ENCODE measurements at regions not wholly inside any gene's neighbourhood (a gene's known extent, or its start where the extent isn't known, plus 50 kb on each side); places are given as distances from the start of the nearest gene placed in this dataset.

DNA sequence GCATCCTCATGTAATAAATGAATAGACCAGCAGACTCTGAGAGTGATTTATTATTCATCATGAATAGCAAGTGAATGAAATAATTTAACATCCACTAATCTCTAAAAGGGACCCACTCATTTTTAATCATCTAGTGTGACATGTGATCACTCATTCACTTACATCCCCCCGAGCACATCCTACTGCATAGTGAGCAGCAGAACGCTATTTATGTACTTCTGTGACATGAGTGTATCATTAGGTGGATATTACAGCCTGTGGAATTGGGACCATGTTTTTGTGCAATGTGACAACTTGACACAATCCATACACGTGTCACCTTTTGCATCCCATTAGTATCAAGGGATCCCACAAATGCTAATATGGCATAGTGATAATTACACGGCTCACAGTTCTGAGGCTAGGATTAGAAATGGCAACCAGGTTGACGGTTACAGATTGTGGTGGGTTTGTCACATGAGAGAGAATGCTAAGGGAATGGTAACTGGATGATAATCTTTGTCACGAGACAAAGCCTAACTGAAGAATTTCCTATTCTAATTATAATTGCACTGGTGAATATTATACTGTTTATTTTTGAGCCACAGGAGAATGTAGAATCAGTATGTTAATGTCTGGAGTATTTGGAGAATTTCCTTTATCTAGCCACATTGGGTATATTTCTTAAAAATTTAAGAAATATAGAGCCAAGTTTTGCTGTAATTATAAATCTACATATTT, 595.2 kb upstream of the TBL1XR1 start:
- H4K91ac ChIP-seq (ENCODE audit: low read depth, low read length), result no peak overlapping the region
- H2BK12ac ChIP-seq (ENCODE audit: low read length), result no peak overlapping the region
- H3K4ac ChIP-seq (ENCODE audit: low read depth, low read length), result no peak overlapping the region
- DNase-seq, result no peak
- H2BK120ac ChIP-seq (ENCODE audit: insufficient read depth, low read length, poor library complexity), result no peak overlapping the region
- no CpG with 5 or more reads among the region's 6 CpGs for WGBS (ENCODE audit: extremely low coverage, insufficient coverage, insufficient read length)
- no peak overlapping the region for H4K12ac ChIP-seq (ENCODE audit: low read depth, low read length)
- H3K9me3 ChIP-seq (ENCODE audit: insufficient read depth, low read depth, low read length), result no peaks in the 10 kb centered on the region
- H3K27ac ChIP-seq (ENCODE audit: low read depth, low read length), result no peak overlapping the region
- no peak overlapping the region for H4K8ac ChIP-seq (ENCODE audit: low read depth, low read length)
- H3K79me2 ChIP-seq (ENCODE audit: control insufficient read depth, insufficient read depth, low read length, poor library complexity), result no peaks in the 10 kb centered on the region
- H3K36me3 ChIP-seq (ENCODE audit: control insufficient read depth in 1 of 2, insufficient read depth in 2 of 2, low read length in 2 of 2), result no peaks in the 10 kb centered on the region
- peaks cover 0 to 2% of the 10 kb centered on the region in 2 experiments for H3K4me1 ChIP-seq (ENCODE audit: control insufficient read depth in 1 of 2, insufficient read depth in 2 of 2, low read length in 2 of 2)
- no peak overlapping the region for H3K4me3 ChIP-seq (ENCODE audit: low read depth, low read length)
- H3K4me2 ChIP-seq (ENCODE audit: low read length), result no peak overlapping the region
- H2BK5ac ChIP-seq (ENCODE audit: low read depth, low read length, poor library complexity), result no peak overlapping the region
- no peak overlapping the region for H3K18ac ChIP-seq (ENCODE audit: low read length)
- no peak overlapping the region for H3K14ac ChIP-seq (ENCODE audit: low read length)
- no peak overlapping the region for H3K9ac ChIP-seq (ENCODE audit: low read length)
- no peak overlapping the region for H2AFZ ChIP-seq (ENCODE audit: insufficient read depth, low read length, poor library complexity)
- peaks cover 5% of the 10 kb centered on the region for H3K79me1 ChIP-seq (ENCODE audit: low read length)
- no peaks in the 10 kb centered on the region for H3K27me3 ChIP-seq (ENCODE audit: insufficient read depth, low read length)
- H3K23ac ChIP-seq (ENCODE audit: low read length), result no peak overlapping the region
- no peak overlapping the region for H2AK5ac ChIP-seq (ENCODE audit: low read length)

DNA sequence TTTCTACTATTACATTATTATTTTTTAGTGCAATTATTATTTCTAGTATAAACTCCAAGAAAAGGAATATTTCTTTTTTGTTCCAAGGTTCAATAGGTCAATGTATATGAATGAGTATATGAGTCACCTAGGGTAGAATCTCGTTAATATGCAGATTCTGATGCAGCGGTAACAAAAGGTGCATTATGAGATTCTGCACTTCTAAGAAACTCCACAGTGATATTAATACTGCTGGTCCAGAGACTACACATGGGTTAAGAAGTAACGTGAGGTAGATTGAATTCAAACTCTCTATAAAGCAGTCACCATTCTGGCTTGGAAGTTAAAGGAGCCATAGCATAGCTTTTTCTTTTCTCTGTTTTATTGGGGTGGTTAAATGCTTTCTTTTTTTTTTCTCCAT, 596.2 kb upstream of the TBL1XR1 start:
- peaks cover 0 to 2% of the 10 kb centered on the region in 2 experiments for H3K4me1 ChIP-seq (ENCODE audit: control insufficient read depth in 1 of 2, insufficient read depth in 2 of 2, low read length in 2 of 2)
- H3K4me3 ChIP-seq (ENCODE audit: low read depth, low read length), result no peak overlapping the region
- no peak overlapping the region for H3K23ac ChIP-seq (ENCODE audit: low read length)
- H3K9me3 ChIP-seq (ENCODE audit: insufficient read depth, low read depth, low read length), result no peaks in the 10 kb centered on the region
- H3K36me3 ChIP-seq (ENCODE audit: control insufficient read depth in 1 of 2, insufficient read depth in 2 of 2, low read length in 2 of 2), result no peaks in the 10 kb centered on the region
- no peak overlapping the region for H2BK120ac ChIP-seq (ENCODE audit: insufficient read depth, low read length, poor library complexity)
- no peak overlapping the region for H2BK12ac ChIP-seq (ENCODE audit: low read length)
- H4K8ac ChIP-seq (ENCODE audit: low read depth, low read length), result no peak overlapping the region
- H3K27me3 ChIP-seq (ENCODE audit: insufficient read depth, low read length), result no peaks in the 10 kb centered on the region
- no peak overlapping the region for H4K12ac ChIP-seq (ENCODE audit: low read depth, low read length)
- no peak overlapping the region for H2AK5ac ChIP-seq (ENCODE audit: low read length)
- H3K18ac ChIP-seq (ENCODE audit: low read length), result no peak overlapping the region
- peaks cover 5% of the 10 kb centered on the region for H3K79me1 ChIP-seq (ENCODE audit: low read length)
- H3K27ac ChIP-seq (ENCODE audit: low read depth, low read length), result no peak overlapping the region
- H3K4me2 ChIP-seq (ENCODE audit: low read length), result no peak overlapping the region
- no peak overlapping the region for H4K91ac ChIP-seq (ENCODE audit: low read depth, low read length)
- no peak for DNase-seq
- H2BK5ac ChIP-seq (ENCODE audit: low read depth, low read length, poor library complexity), result no peak overlapping the region
- no peak overlapping the region for H3K9ac ChIP-seq (ENCODE audit: low read length)
- no peak overlapping the region for H3K4ac ChIP-seq (ENCODE audit: low read depth, low read length)
- H2AFZ ChIP-seq (ENCODE audit: insufficient read depth, low read length, poor library complexity), result no peak overlapping the region
- no peak overlapping the region for H3K14ac ChIP-seq (ENCODE audit: low read length)
- no CpG with 5 or more reads among the region's 3 CpGs for WGBS (ENCODE audit: extremely low coverage, insufficient coverage, insufficient read length)
- no peaks in the 10 kb centered on the region for H3K79me2 ChIP-seq (ENCODE audit: control insufficient read depth, insufficient read depth, low read length, poor library complexity)

DNA sequence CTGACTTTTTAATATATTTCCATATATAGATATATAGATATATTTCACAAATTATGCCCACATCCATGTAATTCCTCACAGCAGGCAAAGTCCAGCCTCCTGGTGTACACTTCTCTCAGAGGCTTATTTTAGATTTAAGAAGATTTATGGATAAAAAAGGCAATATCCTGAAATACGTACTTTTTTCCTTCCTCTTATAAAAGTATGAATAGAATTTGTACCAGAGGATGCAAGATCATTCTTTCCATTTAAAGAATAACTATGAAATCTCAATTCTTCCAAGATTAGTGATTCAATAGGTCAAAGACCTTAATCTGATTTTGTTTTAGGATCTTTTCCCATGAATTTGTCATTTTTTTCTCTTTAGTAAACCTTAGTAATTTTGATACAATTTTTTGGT, 597.9 kb upstream of the TBL1XR1 start:
- H3K27ac ChIP-seq (ENCODE audit: low read depth, low read length), result no peak overlapping the region
- no peak for DNase-seq
- H3K23ac ChIP-seq (ENCODE audit: low read length), result no peak overlapping the region
- H2BK5ac ChIP-seq (ENCODE audit: low read depth, low read length, poor library complexity), result no peak overlapping the region
- no peaks in the 10 kb centered on the region for H3K79me2 ChIP-seq (ENCODE audit: control insufficient read depth, insufficient read depth, low read length, poor library complexity)
- no peak overlapping the region for H2BK12ac ChIP-seq (ENCODE audit: low read length)
- no peak overlapping the region for H2AK5ac ChIP-seq (ENCODE audit: low read length)
- H3K79me1 ChIP-seq (ENCODE audit: low read length), result peaks cover 3% of the 10 kb centered on the region
- no peak overlapping the region for H2AFZ ChIP-seq (ENCODE audit: insufficient read depth, low read length, poor library complexity)
- no peak overlapping the region for H3K4me3 ChIP-seq (ENCODE audit: low read depth, low read length)
- H4K12ac ChIP-seq (ENCODE audit: low read depth, low read length), result no peak overlapping the region
- H3K4me2 ChIP-seq (ENCODE audit: low read length), result no peak overlapping the region
- H3K4ac ChIP-seq (ENCODE audit: low read depth, low read length), result no peak overlapping the region
- peaks cover 0 to under 1% of the 10 kb centered on the region in 2 experiments for H3K4me1 ChIP-seq (ENCODE audit: control insufficient read depth in 1 of 2, insufficient read depth in 2 of 2, low read length in 2 of 2)
- H3K14ac ChIP-seq (ENCODE audit: low read length), result no peak overlapping the region
- no peak overlapping the region for H4K8ac ChIP-seq (ENCODE audit: low read depth, low read length)
- no peaks in the 10 kb centered on the region for H3K27me3 ChIP-seq (ENCODE audit: insufficient read depth, low read length)
- no CpG with 5 or more reads among the region's 1 CpG for WGBS (ENCODE audit: extremely low coverage, insufficient coverage, insufficient read length)
- no peak overlapping the region for H3K9ac ChIP-seq (ENCODE audit: low read length)
- H4K91ac ChIP-seq (ENCODE audit: low read depth, low read length), result no peak overlapping the region
- no peaks in the 10 kb centered on the region for H3K9me3 ChIP-seq (ENCODE audit: insufficient read depth, low read depth, low read length)
- H2BK120ac ChIP-seq (ENCODE audit: insufficient read depth, low read length, poor library complexity), result no peak overlapping the region
- H3K36me3 ChIP-seq (ENCODE audit: control insufficient read depth in 1 of 2, insufficient read depth in 2 of 2, low read length in 2 of 2), result no peaks in the 10 kb centered on the region
- no peak overlapping the region for H3K18ac ChIP-seq (ENCODE audit: low read length)

GRCh38 chr3:177795859-177796258, 598.6 kb upstream of the TBL1XR1 start:
- Histone ChIP-seq H3K9ac (ENCODE audit: low read length) (no peak overlapping the region), H3K27me3 (ENCODE audit: insufficient read depth, low read length) (no peaks in the 10 kb centered on the region), H3K4me1 (ENCODE audit: control insufficient read depth in 1 of 2, insufficient read depth in 2 of 2, low read length in 2 of 2) (no peaks in the 10 kb centered on the region), H3K14ac (ENCODE audit: low read length) (no peak overlapping the region), H2BK12ac (ENCODE audit: low read length) (no peak overlapping the region), H2AK5ac (ENCODE audit: low read length) (no peak overlapping the region), H3K9me3 (ENCODE audit: insufficient read depth, low read depth, low read length) (no peaks in the 10 kb centered on the region), H2BK120ac (ENCODE audit: insufficient read depth, low read length, poor library complexity) (no peak overlapping the region), H2BK5ac (ENCODE audit: low read depth, low read length, poor library complexity) (no peak overlapping the region), H4K8ac (ENCODE audit: low read depth, low read length) (no peak overlapping the region), H3K4me2 (ENCODE audit: low read length) (no peak overlapping the region), H3K79me2 (ENCODE audit: control insufficient read depth, insufficient read depth, low read length, poor library complexity) (no peaks in the 10 kb centered on the region), H3K79me1 (ENCODE audit: low read length) (no peaks in the 10 kb centered on the region), H3K23ac (ENCODE audit: low read length) (no peak overlapping the region), H3K4ac (ENCODE audit: low read depth, low read length) (no peak overlapping the region), H3K36me3 (ENCODE audit: control insufficient read depth in 1 of 2, insufficient read depth in 2 of 2, low read length in 2 of 2) (no peaks in the 10 kb centered on the region), H3K18ac (ENCODE audit: low read length) (no peak overlapping the region), H4K12ac (ENCODE audit: low read depth, low read length) (no peak overlapping the region), H3K4me3 (ENCODE audit: low read depth, low read length) (no peak overlapping the region), H2AFZ (ENCODE audit: insufficient read depth, low read length, poor library complexity) (no peak overlapping the region), H3K27ac (ENCODE audit: low read depth, low read length) (no peak overlapping the region), H4K91ac (ENCODE audit: low read depth, low read length) (no peak overlapping the region)
- DNase-seq, result no peak

Data from trophoblast cell (in vitro differentiated cells and primary cell).